HG03060 (cell line): ENCODE measurements at regions not wholly inside any gene's neighbourhood (a gene's known extent, or its start where the extent isn't known, plus 50 kb on each side); places are given as distances from the start of the nearest gene placed in this dataset.

Source experiments
- ATAC-seq: cut with Tn5 transposase; IDR thresholded peaks from one replicate; pipeline ENCODE4 v1.9.1; 2021; ENCODE audit warnings: low read depth, moderate number of reproducible peaks; ENCODE audit not compliant: unreplicated experiment

GRCh38 chr5:125384071-125384470 lies 637.6 kb upstream of the ZNF608 start:
- ATAC-seq, result no peak

- no peak for ATAC-seq
These were observed 643.9 kb upstream of the ZNF608 start for GRCh38 chr5:125390326-125390725.

GRCh38 chr5:125393221-125393815 lies 646.9 kb upstream of the ZNF608 start:
- no peak for ATAC-seq

- ATAC-seq, result no peak
These were observed 648.3 kb upstream of the ZNF608 start for GRCh38 chr5:125394661-125395280.

GRCh38 chr5:125396462-125396861 lies 650.0 kb upstream of the ZNF608 start:
- ATAC-seq, result no peak

GRCh38 chr5:125398466-125398865 lies 652.0 kb upstream of the ZNF608 start:
- ATAC-seq, result no peak

- ATAC-seq, result no peak
These were observed 653.4 kb upstream of the ZNF608 start for GRCh38 chr5:125399885-125400284.

- ATAC-seq, result no peak
These were observed 655.5 kb upstream of the ZNF608 start for GRCh38 chr5:125401724-125402622.

GRCh38 chr5:125402787-125403186 lies 656.3 kb upstream of the ZNF608 start:
- ATAC-seq, result no peak

GRCh38 chr5:125404056-125404455 lies 657.6 kb upstream of the ZNF608 start:
- no peak for ATAC-seq

GRCh38 chr5:125408448-125409233 lies 662.2 kb upstream of the ZNF608 start:
- peak; percentile 25 for ATAC-seq

GRCh38 chr5:125409234-125409860 lies 662.9 kb upstream of the ZNF608 start:
- no peak for ATAC-seq

GRCh38 chr5:125409861-125410536 lies 663.6 kb upstream of the ZNF608 start:
- ATAC-seq, result no peak

- ATAC-seq, result no peak
These were observed 664.2 kb upstream of the ZNF608 start for GRCh38 chr5:125410537-125411070.

- ATAC-seq, result peak; percentile 27
These were observed 664.8 kb upstream of the ZNF608 start for GRCh38 chr5:125411071-125411743.

- peak; percentile 32 for ATAC-seq
These were observed 665.5 kb upstream of the ZNF608 start for GRCh38 chr5:125411744-125412560.

GRCh38 chr5:125412561-125413495 lies 666.4 kb upstream of the ZNF608 start:
- ATAC-seq, result peak; percentile 48
